GM13977 (cell line): ENCODE measurements at regions not wholly inside any gene's neighbourhood (a gene's known extent, or its start where the extent isn't known, plus 50 kb on each side); places are given as distances from the start of the nearest gene placed in this dataset.

ENCODE experiments used
- DNase-seq: peaks from one replicate; pipeline ENCODE4 v3.0.0; 2012; ENCODE audit warnings: low spot score
- CTCF ChIP-seq: IDR thresholded peaks from 2 replicates; pipeline ENCODE4 v1.5.1; 2012; ENCODE audit warnings: mild to moderate bottlenecking, control low read depth; ENCODE audit not compliant: insufficient read depth; ENCODE audit errors: extremely low read depth, missing control alignments
- in situ Hi-C: fragments of 300-500 bp; cut with MboI; formaldehyde crosslinking; loops from one replicate; pipeline ENCODE4 v1.12.0; 2022; ENCODE audit warnings: low sequenced_read_pairs, low pct_unique_long_range_greater_than_20kb, mixed read lengths, inconsistent platforms; ENCODE audit not compliant: unreplicated experiment

- DNase-seq: no peak
- no peak for TF ChIP-seq CTCF
- in situ Hi-C loops: no loop called here
Measured at GRCh38 chr17:71527311-71527710, 593.5 kb upstream of the SOX9 start.

GRCh38 chr17:71528210-71528609 is 592.6 kb upstream of the SOX9 start:
- in situ Hi-C loops: no loop called here
- no peak for DNase-seq
- TF ChIP-seq CTCF: no peak

- TF ChIP-seq CTCF: no peak
- DNase-seq: no peak
- in situ Hi-C loops: no loop called here
Measured at GRCh38 chr17:71530248-71530647, 590.6 kb upstream of the SOX9 start.

- TF ChIP-seq CTCF: no peak
- DNase-seq: no peak
- in situ Hi-C loops: no loop called here
Measured at GRCh38 chr17:71535321-71535720, 585.5 kb upstream of the SOX9 start.

- DNase-seq: no peak
- in situ Hi-C loops: no loop called here
- no peak for TF ChIP-seq CTCF
Measured at GRCh38 chr17:71546419-71546818, 574.4 kb upstream of the SOX9 start.

- in situ Hi-C loops: no loop called here
- TF ChIP-seq CTCF: no peak
- no peak for DNase-seq
Measured at GRCh38 chr17:71547904-71548303, 572.9 kb upstream of the SOX9 start.

- TF ChIP-seq CTCF: no peak
- no peak for DNase-seq
- in situ Hi-C loops: no loop called here
Measured at GRCh38 chr17:71548540-71549190, 572.2 kb upstream of the SOX9 start.
